ENCODE measurements at regions not wholly inside any gene's neighbourhood (a gene's known extent, or its start where the extent isn't known, plus 50 kb on each side); places are given as distances from the start of the nearest gene placed in this dataset.

DNA sequence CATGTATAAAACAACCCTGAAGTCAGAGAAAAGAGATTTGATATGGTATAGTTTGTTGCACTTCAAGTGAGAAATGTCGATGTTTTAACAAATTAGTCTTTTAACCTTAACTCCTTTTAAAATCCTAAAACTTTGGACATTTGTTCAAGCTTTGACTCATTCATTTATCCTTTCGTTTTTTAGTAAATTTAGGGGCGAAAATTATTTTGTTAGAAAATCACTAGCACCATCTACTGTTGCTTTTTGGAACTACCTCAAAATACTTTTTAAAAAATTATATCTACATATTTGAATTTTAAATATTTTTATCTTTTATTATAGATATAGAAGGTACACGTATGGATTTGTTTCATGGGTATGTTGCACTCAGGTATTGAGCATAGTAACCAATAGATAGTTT, 165.1 kb upstream of the POF1B start:
- Histone ChIP-seq H3K4me2 (ENCODE audit: low read length) (no peak overlapping the region), H3K27ac (ENCODE audit: low read depth, low read length) (no peak overlapping the region), H3K79me2 (ENCODE audit: insufficient read depth, low read length) (no peaks in the 10 kb centered on the region), H3K27me3 (ENCODE audit: insufficient read depth, low read length) (no peaks in the 10 kb centered on the region), H3K36me3 (ENCODE audit: control insufficient read depth in 1 of 2, insufficient read depth in 2 of 2, low read length in 2 of 2) (no peaks in the 10 kb centered on the region), H3K4me1 (ENCODE audit: control insufficient read depth in 1 of 2, insufficient read depth in 2 of 2, low read length in 2 of 2) (no peaks in the 10 kb centered on the region), H3K9me2 (ENCODE audit: insufficient read depth) (no peaks in the 10 kb centered on the region), H2AFZ (ENCODE audit: low read depth, low read length, poor library complexity, severe bottlenecking) (peak overlapping the region; percentile 35), H3K4me3 (replicated peaks in 1 of 2; ENCODE audit: low read depth in 1 of 2, low read length in 2 of 2) (no peak overlapping the region), H3K9ac (ENCODE audit: low read length) (no peak overlapping the region), H4K20me1 (ENCODE audit: insufficient read depth) (no peaks in the 10 kb centered on the region), H3K9me3 (ENCODE audit: control insufficient read depth in 1 of 2, insufficient read depth in 1 of 2, low read depth in 1 of 2, low read length in 2 of 2) (no peaks in the 10 kb centered on the region)
- TF ChIP-seq CEBPB (IDR thresholded peaks at IDR 0.05; ENCODE audit: low read depth) (no peak), CBX3 (IDR thresholded peaks at IDR 0.05; ENCODE audit: low read depth) (no peak), POLR2A (IDR thresholded peaks at IDR 0.05; ENCODE audit: borderline replicate concordance, extremely low read depth, insufficient read depth, insufficient read length) (no peak), RAD21 (IDR thresholded peaks at IDR 0.05; ENCODE audit: low read depth) (peak; percentile 26; the same call in 1 of the 2 replicates), CTCF (IDR thresholded peaks at IDR 0.05 in 2 of 3, conservative IDR thresholded peaks at IDR 0.05 in 1 of 3; ENCODE audit: borderline replicate concordance in 1 of 3, insufficient read depth in 1 of 3, low read depth in 2 of 3, low read length in 2 of 3) (0 out of 6 replicates have a peak, but pooled peaks of 2 of the 3 experiments have one; percentile 12 to 20)
- ChIA-PET CTCF (interaction anchor here (1.0 to 1.9 kb wide), 2 partner anchors 431 to 435 kb away, joined by 3 to 7 read pairs; no protein-coding TSS in a partner anchor), RAD21 (ENCODE audit: low non-redundant PET in 1 of 2, low total read pairs in 2 of 2, uncharacterized antibody in 2 of 2, unreplicated experiment in 2 of 2) (no interaction called here), POLR2A (no interaction called here)
- ATAC-seq, result no peak
- intact Hi-C loops (cut with micrococcal nuclease), result loop anchor here (2.0 kb wide), 1 partner anchor 434 kb away; no protein-coding TSS in a partner anchor
- DNase-seq (ENCODE audit: low read depth, low spot score), result no peak
- BruUV-seq (replicated peaks), result no TSS peak

DNA sequence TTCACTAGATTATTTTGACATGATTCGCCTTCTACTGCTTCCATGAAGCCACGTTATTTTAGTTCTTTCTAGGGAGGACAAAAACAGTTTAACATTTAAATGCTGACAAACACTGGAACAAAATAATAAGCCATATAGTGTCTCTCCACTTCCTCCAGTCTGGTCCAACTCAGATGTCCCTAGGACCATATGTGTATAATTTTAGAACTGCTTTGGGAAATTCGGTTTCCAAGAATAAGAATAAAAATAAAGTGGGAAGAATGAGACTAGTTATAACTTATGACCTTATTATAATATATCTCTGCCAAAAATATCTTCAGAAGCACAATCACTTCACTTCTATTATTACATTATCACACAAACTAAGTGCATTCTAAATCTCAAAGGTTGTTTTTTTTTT, 164.4 kb upstream of the POF1B start:
- Histone ChIP-seq H2AFZ (ENCODE audit: low read depth, low read length, poor library complexity, severe bottlenecking) (no peak overlapping the region), H3K79me2 (ENCODE audit: insufficient read depth, low read length) (no peaks in the 10 kb centered on the region), H3K27me3 (ENCODE audit: insufficient read depth, low read length) (no peaks in the 10 kb centered on the region), H3K9ac (ENCODE audit: low read length) (no peak overlapping the region), H3K4me1 (ENCODE audit: control insufficient read depth in 1 of 2, insufficient read depth in 2 of 2, low read length in 2 of 2) (no peaks in the 10 kb centered on the region), H3K36me3 (ENCODE audit: control insufficient read depth in 1 of 2, insufficient read depth in 2 of 2, low read length in 2 of 2) (no peaks in the 10 kb centered on the region), H3K4me3 (replicated peaks in 1 of 2; ENCODE audit: low read depth in 1 of 2, low read length in 2 of 2) (no peak overlapping the region), H3K9me3 (ENCODE audit: control insufficient read depth in 1 of 2, insufficient read depth in 1 of 2, low read depth in 1 of 2, low read length in 2 of 2) (no peaks in the 10 kb centered on the region), H3K9me2 (ENCODE audit: insufficient read depth) (no peaks in the 10 kb centered on the region), H4K20me1 (ENCODE audit: insufficient read depth) (no peaks in the 10 kb centered on the region), H3K4me2 (ENCODE audit: low read length) (no peak overlapping the region), H3K27ac (ENCODE audit: low read depth, low read length) (no peak overlapping the region)
- no peak for DNase-seq (ENCODE audit: low read depth, low spot score)
- intact Hi-C loops (cut with micrococcal nuclease), result loop anchor here (2.0 kb wide), 1 partner anchor 433 kb away; no protein-coding TSS in a partner anchor
- no peak for ATAC-seq
- CTCF ChIA-PET, result interaction anchor here (1.0 kb wide), 1 partner anchor 430 kb away, joined by 3 read pairs; no protein-coding TSS in a partner anchor
- POLR2A ChIA-PET, result no interaction called here
- no TSS peak for BruUV-seq (replicated peaks)
- no peak for TF ChIP-seq EZH2 (IDR thresholded peaks at IDR 0.05)
- no peak for TF ChIP-seq YY1 (IDR thresholded peaks at IDR 0.05; ENCODE audit: extremely low read depth, insufficient replicate concordance, low read depth, low read length)
- TF ChIP-seq, protein P1, sequence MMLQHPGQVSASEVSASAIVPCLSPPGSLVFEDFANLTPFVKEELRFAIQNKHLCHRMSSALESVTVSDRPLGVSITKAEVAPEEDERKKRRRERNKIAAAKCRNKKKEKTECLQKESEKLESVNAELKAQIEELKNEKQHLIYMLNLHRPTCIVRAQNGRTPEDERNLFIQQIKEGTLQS (IDR thresholded peaks at IDR 0.05), result no peak
- no peak for TF ChIP-seq SIN3A (IDR thresholded peaks at IDR 0.05; ENCODE audit: low read depth)
- TF ChIP-seq, protein P2, sequence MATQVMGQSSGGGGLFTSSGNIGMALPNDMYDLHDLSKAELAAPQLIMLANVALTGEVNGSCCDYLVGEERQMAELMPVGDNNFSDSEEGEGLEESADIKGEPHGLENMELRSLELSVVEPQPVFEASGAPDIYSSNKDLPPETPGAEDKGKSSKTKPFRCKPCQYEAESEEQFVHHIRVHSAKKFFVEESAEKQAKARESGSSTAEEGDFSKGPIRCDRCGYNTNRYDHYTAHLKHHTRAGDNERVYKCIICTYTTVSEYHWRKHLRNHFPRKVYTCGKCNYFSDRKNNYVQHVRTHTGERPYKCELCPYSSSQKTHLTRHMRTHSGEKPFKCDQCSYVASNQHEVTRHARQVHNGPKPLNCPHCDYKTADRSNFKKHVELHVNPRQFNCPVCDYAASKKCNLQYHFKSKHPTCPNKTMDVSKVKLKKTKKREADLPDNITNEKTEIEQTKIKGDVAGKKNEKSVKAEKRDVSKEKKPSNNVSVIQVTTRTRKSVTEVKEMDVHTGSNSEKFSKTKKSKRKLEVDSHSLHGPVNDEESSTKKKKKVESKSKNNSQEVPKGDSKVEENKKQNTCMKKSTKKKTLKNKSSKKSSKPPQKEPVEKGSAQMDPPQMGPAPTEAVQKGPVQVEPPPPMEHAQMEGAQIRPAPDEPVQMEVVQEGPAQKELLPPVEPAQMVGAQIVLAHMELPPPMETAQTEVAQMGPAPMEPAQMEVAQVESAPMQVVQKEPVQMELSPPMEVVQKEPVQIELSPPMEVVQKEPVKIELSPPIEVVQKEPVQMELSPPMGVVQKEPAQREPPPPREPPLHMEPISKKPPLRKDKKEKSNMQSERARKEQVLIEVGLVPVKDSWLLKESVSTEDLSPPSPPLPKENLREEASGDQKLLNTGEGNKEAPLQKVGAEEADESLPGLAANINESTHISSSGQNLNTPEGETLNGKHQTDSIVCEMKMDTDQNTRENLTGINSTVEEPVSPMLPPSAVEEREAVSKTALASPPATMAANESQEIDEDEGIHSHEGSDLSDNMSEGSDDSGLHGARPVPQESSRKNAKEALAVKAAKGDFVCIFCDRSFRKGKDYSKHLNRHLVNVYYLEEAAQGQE (IDR thresholded peaks at IDR 0.05; ENCODE audit: low read depth), result no peak
- TF ChIP-seq EZH2phosphoT487 (IDR thresholded peaks at IDR 0.05; ENCODE audit: borderline replicate concordance), result no peak
- RAD21 ChIA-PET (ENCODE audit: low non-redundant PET in 1 of 2, low total read pairs in 2 of 2, uncharacterized antibody in 2 of 2, unreplicated experiment in 2 of 2), result no interaction called here
